Caco-2 (cell line): ENCODE measurements at regions not wholly inside any gene's neighbourhood (a gene's known extent, or its start where the extent isn't known, plus 50 kb on each side); places are given as distances from the start of the nearest gene placed in this dataset.
"Not testable (repeated sequence)": the region's sequence is repeated elsewhere in the genome, so short reads cannot be mapped to it uniquely, and the experiment has no call there.

Experiments used
- BruUV-seq: library from RNA; stranded (reverse); fragments of 400-500 nt; replicated peaks from 2 replicates; lab custom pipeline; 2021; lab: Mats Ljungman, UMichigan
- CTCF ChIA-PET: fragments of 300-600 bp; sonication (Branson Sonifier 250); formaldehyde crosslinking; loops from one replicate; lab custom pipeline; 2022; ENCODE audit warnings: antibody characterized with exemption; lab: Charles Lee
- POLR2A ChIA-PET: fragments of 300-600 bp; sonication (Branson Sonifier 250); formaldehyde crosslinking; loops from one replicate; lab custom pipeline; 2022; ENCODE audit warnings: antibody characterized with exemption; lab: Charles Lee
- DNase-seq, 2 experiments: peaks; one replicate each; pipeline versions ENCODE4 v3.0.0 to v3.0.0-alpha.2; 2020 to 2022
- H3K27me3 ChIP-seq: replicated peaks from 2 replicates; pipeline ENCODE4 v1.6.0; 2011; ENCODE audit warnings: low read length; ENCODE audit not compliant: control insufficient read depth, insufficient read depth
- H3K36me3 ChIP-seq: 2 replicates; pipeline ENCODE4 v1.5.1; 2011; ENCODE audit warnings: low read length; ENCODE audit not compliant: control insufficient read depth, insufficient read depth
- H3K4me1 ChIP-seq: fragments of 250-450 bp; sonication (Bioruptor Pico); 2 replicates; pipeline ENCODE4 v1.5.1; 2020; ENCODE audit warnings: mild to moderate bottlenecking
- H3K4me3 ChIP-seq: 2 replicates; pipeline ENCODE4 v1.5.1; 2011; ENCODE audit warnings: low read depth, mild to moderate bottlenecking, control low read depth, low read length
- H3K9me3 ChIP-seq: fragments of 250-450 bp; sonication (Bioruptor Pico); 2 replicates; pipeline ENCODE4 v1.5.1; 2020; ENCODE audit warnings: mild to moderate bottlenecking, moderate library complexity
- H3K27ac Mint-ChIP-seq: one replicate; pipeline ENCODE4 v1.8.0; 2022; ENCODE audit warnings: mixed read lengths; ENCODE audit not compliant: unreplicated experiment
- H3K27me3 Mint-ChIP-seq: one replicate; pipeline ENCODE4 v1.8.0; 2022; ENCODE audit warnings: mixed read lengths; ENCODE audit not compliant: insufficient read depth, unreplicated experiment
- H3K36me3 Mint-ChIP-seq: one replicate; pipeline ENCODE4 v1.8.0; 2022; ENCODE audit warnings: mild to moderate bottlenecking, mixed read lengths; ENCODE audit not compliant: insufficient read depth, unreplicated experiment
- H3K4me1 Mint-ChIP-seq: one replicate; pipeline ENCODE4 v1.8.0; 2022; ENCODE audit warnings: low read depth, mixed read lengths; ENCODE audit not compliant: unreplicated experiment
- H3K4me3 Mint-ChIP-seq: one replicate; pipeline ENCODE4 v1.8.0; 2022; ENCODE audit warnings: mild to moderate bottlenecking, moderate library complexity, mixed read lengths; ENCODE audit not compliant: unreplicated experiment
- H3K9me3 Mint-ChIP-seq: one replicate; pipeline ENCODE4 v1.8.0; 2022; ENCODE audit warnings: mixed read lengths; ENCODE audit not compliant: unreplicated experiment
- intact Hi-C: fragments of 100-400 bp; cut with micrococcal nuclease; formaldehyde crosslinking; loops from one replicate; pipeline ENCODE4 v1.10.0; 2022; ENCODE audit not compliant: unreplicated experiment

DNA sequence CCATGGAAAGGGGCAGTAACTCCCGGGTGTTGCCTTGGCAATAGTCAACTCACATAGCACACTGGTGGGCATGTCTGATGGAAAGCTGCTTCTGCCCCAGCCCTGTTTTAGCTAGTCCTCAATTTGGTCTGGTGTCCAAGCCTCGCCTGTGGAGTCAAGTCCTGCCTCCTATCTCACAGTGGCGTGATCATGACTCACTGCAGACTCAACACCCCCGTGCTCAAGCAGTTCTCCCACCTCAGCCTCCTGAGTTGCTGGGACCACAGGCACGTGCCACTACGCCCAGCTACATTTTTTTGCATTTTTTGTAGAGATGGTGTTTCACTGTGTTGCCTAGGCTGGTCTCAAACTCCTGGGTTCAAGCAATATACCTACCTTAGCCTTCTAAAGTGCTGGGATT is 218.9 kb upstream of the FRG2C start:
- DNase-seq, POLR2A ChIA-PET, H3K4me1 Mint-ChIP-seq, CTCF ChIA-PET, H3K9me3 Mint-ChIP-seq, H3K4me3 ChIP-seq, intact Hi-C loops, H3K27ac Mint-ChIP-seq, H3K36me3 Mint-ChIP-seq, H3K36me3 ChIP-seq, H3K9me3 ChIP-seq, H3K27me3 Mint-ChIP-seq, H3K4me3 Mint-ChIP-seq, BruUV-seq, H3K4me1 ChIP-seq, H3K27me3 ChIP-seq: not testable (repeated sequence)

DNA sequence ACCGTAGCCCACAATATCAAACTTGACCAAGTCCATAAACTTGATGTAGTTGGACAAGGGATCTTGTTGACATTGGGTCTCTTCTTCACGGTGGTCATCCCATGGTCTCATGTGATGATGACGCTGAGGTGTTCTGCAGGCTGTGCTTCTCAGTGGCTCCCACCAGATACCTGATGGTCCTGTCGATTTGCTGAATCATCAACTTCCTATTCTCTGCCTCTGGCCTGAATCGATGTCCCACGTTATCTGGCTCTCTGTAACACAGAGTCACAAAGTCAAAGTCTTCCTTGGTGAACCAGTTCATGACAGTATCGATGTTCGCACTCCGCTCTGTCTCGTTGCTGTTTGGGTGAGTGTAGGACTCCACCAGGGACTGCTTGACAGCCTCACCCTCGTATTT is 217.2 kb upstream of the FRG2C start:
- CTCF ChIA-PET, H3K4me1 ChIP-seq, H3K27ac Mint-ChIP-seq, DNase-seq, H3K9me3 ChIP-seq, H3K9me3 Mint-ChIP-seq, H3K4me3 Mint-ChIP-seq, H3K36me3 ChIP-seq, intact Hi-C loops, BruUV-seq, H3K27me3 Mint-ChIP-seq, POLR2A ChIA-PET, H3K36me3 Mint-ChIP-seq, H3K27me3 ChIP-seq, H3K4me3 ChIP-seq, H3K4me1 Mint-ChIP-seq: not testable (repeated sequence)

DNA sequence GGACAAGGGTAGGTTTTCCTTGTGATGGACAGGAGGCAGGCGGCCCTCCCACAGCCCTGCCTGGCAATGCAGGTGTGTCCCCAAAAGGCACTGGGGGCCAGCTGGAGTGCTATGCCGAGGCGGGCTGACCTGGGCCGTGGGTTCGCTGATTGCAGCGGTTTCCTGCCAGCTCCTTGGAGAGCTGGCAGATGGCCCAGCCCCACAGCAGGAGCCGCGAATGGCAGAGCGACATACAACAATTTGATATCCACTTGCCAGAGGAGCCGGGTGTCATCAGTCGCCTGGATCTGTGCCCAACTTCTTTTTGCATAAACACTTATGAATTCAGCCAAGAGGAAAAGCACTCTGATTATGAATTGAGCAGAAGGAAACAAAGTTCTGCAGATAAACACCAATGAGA is 210.8 kb upstream of the FRG2C start:
- H3K4me3 ChIP-seq, H3K9me3 ChIP-seq, H3K4me1 Mint-ChIP-seq, CTCF ChIA-PET, H3K36me3 ChIP-seq, H3K4me3 Mint-ChIP-seq, BruUV-seq, DNase-seq, intact Hi-C loops, POLR2A ChIA-PET, H3K27ac Mint-ChIP-seq, H3K9me3 Mint-ChIP-seq, H3K36me3 Mint-ChIP-seq, H3K27me3 Mint-ChIP-seq, H3K27me3 ChIP-seq, H3K4me1 ChIP-seq: not testable (repeated sequence)

DNA sequence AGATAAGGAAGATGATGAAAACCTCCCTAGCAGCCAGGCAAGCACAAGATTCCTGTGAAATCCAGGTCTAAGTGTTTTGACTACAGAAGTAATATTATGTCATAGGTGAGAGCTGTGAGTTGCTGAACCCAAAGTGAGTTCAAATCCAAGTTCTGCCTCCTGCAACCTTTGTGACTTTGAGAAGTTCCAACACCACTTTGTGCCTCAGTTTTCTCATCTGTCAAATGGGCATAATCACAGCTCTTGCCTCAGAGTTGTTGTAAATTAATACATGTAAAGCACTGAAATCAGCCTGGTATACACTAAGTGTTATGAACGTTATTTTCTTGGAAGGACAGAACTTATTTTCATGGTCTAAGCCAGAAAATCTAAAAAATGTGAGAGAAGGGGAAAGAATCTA is 210.3 kb upstream of the FRG2C start:
- DNase-seq, H3K4me1 Mint-ChIP-seq, H3K27me3 Mint-ChIP-seq, POLR2A ChIA-PET, H3K9me3 ChIP-seq, H3K27ac Mint-ChIP-seq, H3K4me3 Mint-ChIP-seq, H3K4me3 ChIP-seq, H3K36me3 ChIP-seq, BruUV-seq, H3K4me1 ChIP-seq, intact Hi-C loops, H3K27me3 ChIP-seq, CTCF ChIA-PET, H3K36me3 Mint-ChIP-seq, H3K9me3 Mint-ChIP-seq: not testable (repeated sequence)

DNA sequence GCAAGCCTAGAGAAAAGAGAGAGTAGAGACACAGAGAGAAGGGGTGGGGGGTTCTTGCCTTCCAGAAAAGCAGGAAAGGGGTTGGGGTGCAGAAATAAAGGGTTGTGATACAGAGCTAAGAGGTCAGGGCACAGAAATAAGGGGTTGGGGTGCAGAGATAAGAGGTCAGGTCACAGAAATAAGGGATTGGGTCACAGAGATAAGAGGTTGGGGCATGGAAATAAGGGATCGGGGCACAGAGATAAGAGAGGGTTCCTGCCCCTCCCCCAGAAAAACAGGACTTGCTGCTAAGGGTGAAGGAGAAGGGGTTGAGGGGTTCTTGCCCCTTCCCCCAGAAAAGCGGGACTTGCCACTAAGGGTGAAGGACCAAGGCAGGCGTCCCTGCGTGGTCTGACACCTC is 189.6 kb upstream of the FRG2C start:
- H3K27ac Mint-ChIP-seq, H3K36me3 ChIP-seq, H3K4me3 Mint-ChIP-seq, H3K36me3 Mint-ChIP-seq, H3K27me3 Mint-ChIP-seq, H3K4me1 Mint-ChIP-seq, H3K9me3 ChIP-seq, H3K4me3 ChIP-seq, POLR2A ChIA-PET, intact Hi-C loops, H3K27me3 ChIP-seq, CTCF ChIA-PET, H3K4me1 ChIP-seq, BruUV-seq, DNase-seq: not testable (repeated sequence)
- H3K9me3 Mint-ChIP-seq, result peaks cover 28% of the 10 kb centered on the region

DNA sequence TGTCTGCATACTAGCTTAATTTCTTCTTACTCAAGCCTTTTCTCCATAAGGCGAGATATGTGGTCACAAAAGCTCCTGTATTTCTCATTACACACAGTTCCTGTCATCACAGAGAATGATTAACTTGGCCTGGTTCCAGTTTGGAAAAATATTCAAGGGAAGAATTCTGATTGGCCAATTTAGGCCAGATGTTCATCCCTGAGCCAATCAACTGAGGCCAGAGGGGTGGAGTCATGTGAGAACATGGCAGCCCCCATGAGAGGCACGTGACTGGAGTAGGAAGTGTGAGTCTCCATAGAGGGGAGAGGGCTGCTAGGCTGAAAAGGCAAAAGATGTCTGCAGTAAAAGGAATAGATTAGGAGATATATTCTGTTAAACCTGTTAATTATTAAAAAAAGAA is 167.5 kb upstream of the FRG2C start:
- intact Hi-C loops, BruUV-seq, H3K4me3 Mint-ChIP-seq, H3K4me1 Mint-ChIP-seq, H3K27me3 ChIP-seq, H3K27ac Mint-ChIP-seq, H3K36me3 ChIP-seq, CTCF ChIA-PET, H3K27me3 Mint-ChIP-seq, H3K4me3 ChIP-seq, POLR2A ChIA-PET, H3K9me3 ChIP-seq, H3K4me1 ChIP-seq, H3K36me3 Mint-ChIP-seq, DNase-seq: not testable (repeated sequence)
- H3K9me3 Mint-ChIP-seq, result peaks cover 29% of the 10 kb centered on the region

DNA sequence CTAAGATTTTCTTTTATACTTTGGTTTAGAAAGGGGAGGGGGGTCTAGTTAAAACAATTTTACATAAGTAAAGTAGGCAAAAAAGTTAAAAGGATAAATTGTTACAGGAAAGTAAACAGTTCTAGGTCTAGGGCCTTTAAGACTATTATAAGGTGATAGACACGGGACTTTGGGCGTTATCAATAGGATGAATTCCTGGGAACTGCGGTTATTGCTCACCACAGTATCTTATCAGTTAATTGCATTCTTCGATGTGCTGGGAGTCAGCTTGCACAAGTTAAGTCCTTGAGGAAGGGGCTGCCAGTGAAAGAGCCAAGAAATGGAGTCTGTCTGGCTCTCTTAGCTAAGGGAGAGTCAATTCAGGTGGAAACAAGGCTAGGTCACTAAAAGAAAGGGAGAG is 163.8 kb upstream of the FRG2C start:
- CTCF ChIA-PET, result interaction anchor here (0.7 kb wide), 1 partner anchor 159 kb away, joined by 3 read pairs; no protein-coding TSS in a partner anchor
- POLR2A ChIA-PET, intact Hi-C loops, H3K27me3 ChIP-seq, H3K36me3 ChIP-seq, H3K4me3 ChIP-seq, H3K4me1 Mint-ChIP-seq, H3K4me3 Mint-ChIP-seq, H3K27me3 Mint-ChIP-seq, BruUV-seq, DNase-seq, H3K27ac Mint-ChIP-seq, H3K9me3 ChIP-seq, H3K4me1 ChIP-seq, H3K36me3 Mint-ChIP-seq: not testable (repeated sequence)
- H3K9me3 Mint-ChIP-seq, result peaks cover 26% of the 10 kb centered on the region
